ENCODE measurements at regions not wholly inside any gene's neighbourhood (a gene's known extent, or its start where the extent isn't known, plus 50 kb on each side); places are given as distances from the start of the nearest gene placed in this dataset.
"Not testable (repeated sequence)": the region's sequence is repeated elsewhere in the genome, so short reads cannot be mapped to it uniquely, and the experiment has no call there.

GRCh38 chr14:105905456-105905855 is 379.1 kb downstream of the TMEM121 start:
- H3K27ac ChIP-seq = no peak overlapping the region
- TF ChIP-seq CTCF (conservative IDR thresholded peaks at IDR 0.05) = no peak

GRCh38 chr14:105907276-105907675 is 380.9 kb downstream of the TMEM121 start:
- no peak for TF ChIP-seq CTCF (conservative IDR thresholded peaks at IDR 0.05)
- no peak overlapping the region for H3K27ac ChIP-seq

DNA sequence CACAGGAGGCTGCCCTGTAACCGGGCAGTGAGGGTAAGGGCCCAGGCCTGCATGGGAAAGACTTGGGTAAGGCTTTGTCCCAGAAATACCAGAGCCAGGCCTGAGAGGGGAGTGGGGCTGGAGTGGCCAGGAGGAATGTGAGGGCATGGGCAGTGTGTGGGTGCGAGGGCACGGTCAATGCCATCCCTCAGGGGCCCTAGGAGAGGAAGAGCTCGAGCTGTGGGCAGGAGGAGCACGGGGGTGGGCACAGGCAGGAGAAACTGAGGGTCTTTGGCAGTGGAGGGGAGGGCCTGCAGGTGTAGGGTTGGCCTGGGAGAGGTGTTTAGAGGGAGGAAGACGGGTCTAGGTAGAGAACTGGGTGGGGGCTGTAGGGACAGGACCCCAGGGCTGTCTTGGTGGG is 381.6 kb downstream of the TMEM121 start:
- no peak for TF ChIP-seq CTCF (conservative IDR thresholded peaks at IDR 0.05)

GRCh38 chr14:105908481-105908911 is 382.1 kb downstream of the TMEM121 start:
- no peak overlapping the region for H3K27ac ChIP-seq
- no peak for TF ChIP-seq CTCF (conservative IDR thresholded peaks at IDR 0.05)

More for the DNA sequence above, 381.6 kb downstream of the TMEM121 start:
- no peak overlapping the region for H3K27ac ChIP-seq

- TF ChIP-seq CTCF (conservative IDR thresholded peaks at IDR 0.05) = no peak
- H3K27ac ChIP-seq = no peak overlapping the region
Observed at GRCh38 chr14:105909046-105909827, 382.9 kb downstream of the TMEM121 start.

GRCh38 chr14:105909828-105910120 is 383.4 kb downstream of the TMEM121 start:
- not testable (repeated sequence) for H3K27ac ChIP-seq

GRCh38 chr14:105910426-105910825 is 384.0 kb downstream of the TMEM121 start:
- H3K27ac ChIP-seq = no peak overlapping the region
- TF ChIP-seq CTCF (conservative IDR thresholded peaks at IDR 0.05) = no peak

- no peak overlapping the region for H3K27ac ChIP-seq
- no peak for TF ChIP-seq CTCF (conservative IDR thresholded peaks at IDR 0.05)
Observed at GRCh38 chr14:105911006-105911847, 384.8 kb downstream of the TMEM121 start.

GRCh38 chr14:105911848-105912292 is 385.5 kb downstream of the TMEM121 start:
- not testable (repeated sequence) for H3K27ac ChIP-seq

All from VCaP (cell line).